ENCODE measurements at regions not wholly inside any gene's neighbourhood (a gene's known extent, or its start where the extent isn't known, plus 50 kb on each side); places are given as distances from the start of the nearest gene placed in this dataset.

DNA sequence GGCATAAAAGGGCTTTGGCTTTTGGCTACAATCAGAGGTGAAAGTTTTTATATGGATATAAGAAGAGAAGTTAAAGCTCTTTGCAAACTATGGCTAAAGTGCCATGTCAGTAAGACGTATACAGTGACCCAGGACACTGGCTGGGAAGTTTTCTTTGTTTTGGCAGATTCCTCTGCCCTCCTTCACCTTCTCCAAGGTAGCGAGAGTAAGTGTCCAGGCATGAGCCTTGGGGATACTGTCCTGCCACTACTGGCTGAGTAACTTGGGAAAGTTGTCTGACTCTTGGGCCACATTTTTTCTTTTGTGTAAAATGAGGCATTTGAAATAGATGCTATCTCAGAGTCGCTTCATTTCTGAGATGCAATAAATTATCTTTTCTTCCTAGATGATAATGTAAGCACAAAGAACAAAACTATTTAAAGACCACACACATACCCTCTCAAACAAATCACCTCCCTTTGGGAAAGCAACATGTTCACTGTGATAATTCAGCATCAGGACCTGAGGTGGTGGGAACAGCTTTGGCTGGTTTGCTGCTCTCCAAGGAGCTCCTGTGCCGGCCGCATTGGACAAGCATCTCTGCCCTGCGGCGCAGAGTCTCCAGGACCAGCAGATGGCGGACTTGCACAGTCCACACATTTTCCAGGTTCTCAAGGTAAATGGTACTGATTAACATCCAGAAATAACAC is 106.3 kb downstream of the PTCSC3 start:
- no peak overlapping the region for H3K27ac ChIP-seq
- DNase-seq (peak; percentile 78), ATAC-seq (peak; percentile 85 to 86)
- peaks cover 9% of the 10 kb centered on the region for H3K4me1 ChIP-seq
- peak; percentile 62 for TF ChIP-seq CTCF (IDR thresholded peaks at IDR 0.05)
- intact Hi-C loops (cut with DNase I), result no loop called here
- H3K36me3 ChIP-seq, result no peaks in the 10 kb centered on the region
- no peak overlapping the region for H3K4me3 ChIP-seq
- H3K9me3 ChIP-seq, result no peaks in the 10 kb centered on the region
- H3K27me3 ChIP-seq (ENCODE audit: low read depth), result no peaks in the 10 kb centered on the region

- TF ChIP-seq CTCF (IDR thresholded peaks at IDR 0.05), result peak; percentile 53
- H3K4me1 ChIP-seq, result peaks cover 9% of the 10 kb centered on the region
- no peak overlapping the region for H3K4me3 ChIP-seq
- no peak overlapping the region for H3K27ac ChIP-seq
- no peaks in the 10 kb centered on the region for H3K36me3 ChIP-seq
- DNase-seq (peak; percentile 47), ATAC-seq (peak; percentile 87 to 94)
- no peaks in the 10 kb centered on the region for H3K27me3 ChIP-seq (ENCODE audit: low read depth)
- intact Hi-C loops (cut with DNase I), result no loop called here
- no peaks in the 10 kb centered on the region for H3K9me3 ChIP-seq
Measured at GRCh38 chr14:36069535-36069900, 107.0 kb downstream of the PTCSC3 start.

- H3K4me3 ChIP-seq, result no peak overlapping the region
- H3K27me3 ChIP-seq (ENCODE audit: low read depth), result no peaks in the 10 kb centered on the region
- ATAC-seq, result peak; percentile 65 to 80
- no peaks in the 10 kb centered on the region for H3K36me3 ChIP-seq
- no peak overlapping the region for H3K27ac ChIP-seq
- peaks cover 9% of the 10 kb centered on the region for H3K4me1 ChIP-seq
- intact Hi-C loops (cut with DNase I), result no loop called here
- H3K9me3 ChIP-seq, result no peaks in the 10 kb centered on the region
- no peak for TF ChIP-seq CTCF (IDR thresholded peaks at IDR 0.05)
- DNase-seq, result no peak
Measured at GRCh38 chr14:36068777-36069534, 107.6 kb downstream of the PTCSC3 start.

DNA sequence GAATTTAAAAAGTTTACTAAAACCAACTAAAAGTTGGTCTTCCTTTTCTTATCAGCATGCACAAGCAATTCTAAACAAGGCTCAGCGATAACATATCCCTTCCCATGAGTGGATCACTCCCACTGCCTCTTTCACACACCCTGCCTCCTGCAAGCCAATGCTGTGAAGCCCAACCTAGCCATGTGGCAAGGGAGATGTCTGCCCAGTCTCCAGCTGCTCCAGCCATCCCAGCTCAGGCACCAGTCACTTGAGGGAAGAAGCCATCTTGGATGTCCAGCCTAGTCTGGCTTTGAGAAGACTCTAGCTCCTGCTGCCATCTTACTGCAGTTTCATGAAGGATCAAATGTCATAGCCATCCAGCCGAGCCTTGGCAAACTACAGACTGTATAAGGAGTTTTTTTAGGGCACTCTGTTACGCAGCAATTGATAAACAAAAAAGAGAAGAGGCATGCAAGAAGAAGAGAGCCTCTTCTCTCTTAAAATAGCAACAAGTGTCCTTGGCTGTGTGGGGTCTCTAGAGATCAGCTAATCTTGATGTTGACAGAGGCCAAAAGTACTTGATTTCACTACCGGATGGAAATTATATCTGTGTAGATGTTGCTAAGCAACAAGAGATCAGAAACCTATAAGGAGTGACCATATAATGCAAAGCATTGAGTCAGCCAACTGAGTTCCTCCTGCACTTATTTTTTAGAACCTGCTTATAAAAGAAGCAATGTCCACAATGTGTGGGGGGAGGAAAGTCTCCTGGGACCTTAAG is 108.9 kb downstream of the PTCSC3 start:
- intact Hi-C loops (cut with DNase I), result no loop called here
- Histone ChIP-seq H3K27ac (no peak overlapping the region), H3K4me3 (no peak overlapping the region), H3K4me1 (peaks cover 9% of the 10 kb centered on the region), H3K36me3 (no peaks in the 10 kb centered on the region), H3K9me3 (no peaks in the 10 kb centered on the region), H3K27me3 (ENCODE audit: low read depth) (no peaks in the 10 kb centered on the region)
- TF ChIP-seq CTCF (IDR thresholded peaks at IDR 0.05), result no peak
- DNase-seq, result no peak
- ATAC-seq, result peak in 1 of 2 donors; percentile 30

DNA sequence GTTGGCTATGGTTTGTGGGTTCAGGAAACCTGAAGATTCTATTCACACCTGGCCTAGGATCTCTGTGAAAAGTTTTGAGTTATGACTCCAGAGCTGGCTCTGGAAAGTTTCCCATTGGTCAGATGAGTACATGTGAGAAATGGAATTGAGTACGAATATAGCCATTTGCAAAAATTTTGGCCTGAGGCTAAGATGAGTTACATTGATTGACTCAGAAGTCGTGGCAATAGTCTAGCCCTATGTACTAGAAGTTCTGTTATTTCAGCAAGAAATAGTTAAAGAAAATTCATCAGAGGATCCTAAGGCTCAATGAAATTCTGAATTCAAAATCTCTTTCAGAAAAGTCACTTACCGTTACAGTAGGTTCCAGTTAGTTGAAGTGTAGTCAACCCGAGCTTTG is 109.9 kb downstream of the PTCSC3 start:
- no peak for TF ChIP-seq CTCF (IDR thresholded peaks at IDR 0.05)
- H3K4me1 ChIP-seq, result peaks cover 9% of the 10 kb centered on the region
- no peaks in the 10 kb centered on the region for H3K9me3 ChIP-seq
- intact Hi-C loops (cut with DNase I), result no loop called here
- no peak for DNase-seq
- no peak overlapping the region for H3K27ac ChIP-seq
- H3K4me3 ChIP-seq, result no peak overlapping the region
- no peaks in the 10 kb centered on the region for H3K27me3 ChIP-seq (ENCODE audit: low read depth)
- no peak for ATAC-seq
- no peaks in the 10 kb centered on the region for H3K36me3 ChIP-seq
